ENCODE measurements at regions not wholly inside any gene's neighbourhood (a gene's known extent, or its start where the extent isn't known, plus 50 kb on each side); places are given as distances from the start of the nearest gene placed in this dataset.

DNA sequence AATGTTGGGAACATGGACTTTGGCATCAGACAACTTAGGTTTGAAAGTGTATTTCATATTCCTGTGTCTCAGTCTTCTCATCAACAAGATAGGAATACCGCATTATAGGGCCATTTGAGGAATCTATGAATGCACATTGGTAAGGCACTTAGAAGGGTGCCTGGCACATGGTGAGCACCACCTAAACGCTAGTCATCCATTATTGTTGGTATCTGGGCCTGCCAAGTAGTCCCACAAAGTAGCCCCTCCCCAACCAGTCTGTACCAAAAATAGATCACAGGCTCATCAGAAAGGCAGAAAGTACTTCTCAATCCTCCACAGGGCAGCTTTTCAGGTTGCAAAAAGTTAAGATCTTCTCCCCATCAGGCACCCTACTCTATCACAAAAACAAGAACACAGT, 162.3 kb upstream of the KLF3 start:
- no peak overlapping the region for H3K27ac ChIP-seq
- TF ChIP-seq, protein P1, sequence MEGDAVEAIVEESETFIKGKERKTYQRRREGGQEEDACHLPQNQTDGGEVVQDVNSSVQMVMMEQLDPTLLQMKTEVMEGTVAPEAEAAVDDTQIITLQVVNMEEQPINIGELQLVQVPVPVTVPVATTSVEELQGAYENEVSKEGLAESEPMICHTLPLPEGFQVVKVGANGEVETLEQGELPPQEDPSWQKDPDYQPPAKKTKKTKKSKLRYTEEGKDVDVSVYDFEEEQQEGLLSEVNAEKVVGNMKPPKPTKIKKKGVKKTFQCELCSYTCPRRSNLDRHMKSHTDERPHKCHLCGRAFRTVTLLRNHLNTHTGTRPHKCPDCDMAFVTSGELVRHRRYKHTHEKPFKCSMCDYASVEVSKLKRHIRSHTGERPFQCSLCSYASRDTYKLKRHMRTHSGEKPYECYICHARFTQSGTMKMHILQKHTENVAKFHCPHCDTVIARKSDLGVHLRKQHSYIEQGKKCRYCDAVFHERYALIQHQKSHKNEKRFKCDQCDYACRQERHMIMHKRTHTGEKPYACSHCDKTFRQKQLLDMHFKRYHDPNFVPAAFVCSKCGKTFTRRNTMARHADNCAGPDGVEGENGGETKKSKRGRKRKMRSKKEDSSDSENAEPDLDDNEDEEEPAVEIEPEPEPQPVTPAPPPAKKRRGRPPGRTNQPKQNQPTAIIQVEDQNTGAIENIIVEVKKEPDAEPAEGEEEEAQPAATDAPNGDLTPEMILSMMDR (IDR thresholded peaks at IDR 0.05), result no peak
- no peaks in the 10 kb centered on the region for H3K4me1 ChIP-seq (ENCODE audit: control insufficient read depth in 1 of 2, low read depth in 2 of 2)
- no peak overlapping the region for H3K4me3 ChIP-seq
- H3K27me3 ChIP-seq (replicated peaks; ENCODE audit: insufficient read depth), result no peaks in the 10 kb centered on the region
- no peaks in the 10 kb centered on the region for H3K36me3 ChIP-seq
- no peak for ATAC-seq (ENCODE audit: insufficient number of reproducible peaks, low FRiP score, low read depth)
- no peaks in the 10 kb centered on the region for H3K9me3 ChIP-seq
- no peak for DNase-seq (ENCODE audit: low spot score)

DNA sequence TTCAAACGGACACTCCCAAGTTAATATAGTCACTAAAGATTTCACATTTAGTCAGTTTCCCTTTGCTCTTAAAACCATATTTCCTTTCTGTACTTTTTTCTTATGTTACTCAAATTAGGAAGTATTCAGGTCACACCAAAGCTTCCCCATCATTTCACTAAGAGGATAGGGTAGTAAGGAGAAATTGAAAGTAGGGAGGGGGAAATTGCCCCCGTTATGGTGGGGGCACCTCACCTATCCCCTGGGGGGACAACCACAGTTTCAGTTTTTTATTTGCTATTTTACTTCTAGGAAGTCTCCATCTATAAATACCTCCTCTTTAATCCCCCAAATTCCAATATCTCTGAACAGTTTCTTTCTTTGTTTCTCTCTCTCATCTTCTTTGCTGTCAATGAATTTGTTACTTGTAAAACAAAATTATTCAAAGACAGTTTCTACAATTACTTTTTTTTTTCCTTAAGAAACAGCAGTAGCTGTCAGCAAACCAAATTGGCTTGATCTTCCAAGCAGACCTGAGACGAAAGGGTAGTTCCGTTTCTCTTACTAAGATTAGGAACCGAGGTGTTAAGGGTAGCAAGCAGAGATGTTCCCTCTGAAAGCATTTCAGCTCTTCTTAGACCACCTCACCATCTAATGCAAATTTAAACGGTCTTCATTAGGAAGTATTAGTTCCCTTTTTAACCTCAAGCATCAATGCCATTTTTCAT, 160.2 kb upstream of the KLF3 start:
- H3K4me1 ChIP-seq (ENCODE audit: control insufficient read depth in 1 of 2, low read depth in 2 of 2), result no peaks in the 10 kb centered on the region
- H3K27me3 ChIP-seq (replicated peaks; ENCODE audit: insufficient read depth), result no peaks in the 10 kb centered on the region
- no peak overlapping the region for H3K27ac ChIP-seq
- DNase-seq (ENCODE audit: low spot score) (no peak), ATAC-seq (ENCODE audit: insufficient number of reproducible peaks, low FRiP score, low read depth) (no peak)
- no peaks in the 10 kb centered on the region for H3K36me3 ChIP-seq
- TF ChIP-seq, protein P1 (IDR thresholded peaks at IDR 0.05), result no peak
- no peak overlapping the region for H3K4me3 ChIP-seq
- H3K9me3 ChIP-seq, result no peaks in the 10 kb centered on the region

DNA sequence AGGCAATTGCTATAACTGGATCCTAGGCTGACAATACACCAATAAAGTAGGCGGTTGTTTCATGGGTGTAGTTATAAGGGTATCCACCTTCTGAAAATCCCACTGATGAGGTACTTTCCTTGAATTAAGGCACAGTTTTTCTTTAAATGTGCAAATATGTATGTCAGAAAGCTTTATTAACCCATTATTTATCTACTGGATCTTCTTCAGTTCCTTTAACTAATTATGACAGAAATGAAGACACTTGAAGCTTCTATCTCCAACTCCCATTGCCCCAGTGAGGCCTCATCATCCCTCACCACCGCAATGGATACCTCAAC, 159.6 kb upstream of the KLF3 start:
- TF ChIP-seq, protein P1 (IDR thresholded peaks at IDR 0.05), result no peak

DNA sequence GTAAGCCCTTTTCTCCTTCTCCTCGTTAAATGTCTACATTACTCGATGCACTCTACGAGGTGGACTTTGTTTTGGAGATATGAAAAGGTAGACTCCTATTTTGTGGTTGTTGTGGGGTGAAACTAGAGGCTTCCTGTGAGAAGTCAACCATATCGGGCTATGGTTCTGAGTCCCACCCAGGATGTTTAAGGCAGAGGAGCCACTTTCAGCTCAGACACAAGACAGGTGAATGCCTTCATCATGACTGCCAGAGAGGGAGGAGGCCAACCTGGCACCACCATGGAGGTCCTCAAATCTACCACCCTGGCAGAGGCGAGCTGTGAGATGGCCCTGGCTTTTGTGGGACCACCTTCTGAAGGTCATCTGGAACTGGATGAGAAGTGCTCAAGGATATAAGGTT, 154.4 kb upstream of the KLF3 start:
- no peaks in the 10 kb centered on the region for H3K4me1 ChIP-seq (ENCODE audit: control insufficient read depth in 1 of 2, low read depth in 2 of 2)
- DNase-seq (ENCODE audit: low spot score) (no peak), ATAC-seq (ENCODE audit: insufficient number of reproducible peaks, low FRiP score, low read depth) (no peak)
- TF ChIP-seq, protein P1 (IDR thresholded peaks at IDR 0.05), result no peak
- H3K9me3 ChIP-seq, result no peaks in the 10 kb centered on the region
- H3K4me3 ChIP-seq, result no peak overlapping the region
- no peak overlapping the region for H3K27ac ChIP-seq
- H3K36me3 ChIP-seq, result no peaks in the 10 kb centered on the region
- H3K27me3 ChIP-seq (replicated peaks; ENCODE audit: insufficient read depth), result no peaks in the 10 kb centered on the region

More for the DNA sequence above, 159.6 kb upstream of the KLF3 start:
- Histone ChIP-seq H3K27ac (no peak overlapping the region), H3K27me3 (replicated peaks; ENCODE audit: insufficient read depth) (no peaks in the 10 kb centered on the region), H3K9me3 (no peaks in the 10 kb centered on the region), H3K36me3 (no peaks in the 10 kb centered on the region), H3K4me1 (ENCODE audit: control insufficient read depth in 1 of 2, low read depth in 2 of 2) (no peaks in the 10 kb centered on the region), H3K4me3 (no peak overlapping the region)
- DNase-seq (ENCODE audit: low spot score) (no peak), ATAC-seq (ENCODE audit: insufficient number of reproducible peaks, low FRiP score, low read depth) (no peak)

DNA sequence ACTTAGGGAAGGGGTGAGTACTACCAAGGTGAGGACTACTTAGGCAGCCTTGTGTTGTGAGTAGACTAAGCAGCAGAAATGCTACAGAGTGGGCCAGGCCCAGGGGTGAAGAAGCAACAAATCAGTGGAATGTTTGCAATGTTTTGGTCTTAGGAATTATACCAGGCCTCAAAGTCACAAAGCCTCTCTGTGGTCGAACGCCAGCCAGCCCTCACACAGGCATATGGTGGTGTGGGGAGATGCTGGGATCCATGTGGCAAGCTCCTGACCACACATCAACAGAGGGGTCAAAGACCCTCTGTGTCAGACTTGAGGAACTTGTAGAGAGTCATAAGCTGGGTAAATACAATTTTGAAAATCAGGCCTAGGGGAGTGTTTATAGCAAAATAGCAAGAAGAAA, 153.8 kb upstream of the KLF3 start:
- H3K4me1 ChIP-seq (ENCODE audit: control insufficient read depth in 1 of 2, low read depth in 2 of 2), result no peaks in the 10 kb centered on the region
- DNase-seq (ENCODE audit: low spot score) (no peak), ATAC-seq (ENCODE audit: insufficient number of reproducible peaks, low FRiP score, low read depth) (no peak)
- H3K27ac ChIP-seq, result no peak overlapping the region
- no peak overlapping the region for H3K4me3 ChIP-seq
- H3K9me3 ChIP-seq, result no peaks in the 10 kb centered on the region
- no peaks in the 10 kb centered on the region for H3K27me3 ChIP-seq (replicated peaks; ENCODE audit: insufficient read depth)
- TF ChIP-seq, protein P1 (IDR thresholded peaks at IDR 0.05), result no peak
- H3K36me3 ChIP-seq, result no peaks in the 10 kb centered on the region
